ENCODE measurements at regions not wholly inside any gene's neighbourhood (a gene's known extent, or its start where the extent isn't known, plus 50 kb on each side); places are given as distances from the start of the nearest gene placed in this dataset.

DNA sequence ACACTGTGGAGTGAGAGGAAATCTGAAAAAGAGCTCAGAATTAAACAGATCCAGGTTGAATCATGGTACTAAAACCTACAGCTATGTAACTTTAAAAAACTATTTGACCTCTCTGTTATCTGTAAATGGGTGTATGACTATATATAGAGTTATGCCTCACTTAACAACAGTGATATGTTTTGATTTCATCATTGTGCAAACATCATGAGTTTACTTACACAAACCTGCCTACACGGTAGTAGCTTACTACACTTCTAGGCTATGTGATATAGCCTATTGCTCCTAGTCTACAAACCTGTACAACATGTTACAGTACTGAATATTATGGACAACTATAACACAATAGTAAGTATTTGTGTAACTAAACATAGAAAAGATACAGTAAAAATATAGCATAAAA, 191.6 kb upstream of the MEIS2 start:
- H3K27ac Mint-ChIP-seq: no peak overlapping the region
- no peaks in the 10 kb centered on the region for H3K27me3 Mint-ChIP-seq
- DNase-seq (no peak), ATAC-seq (replicated peaks) (no peak)
- peaks cover 7 to 18% of the 10 kb centered on the region in 2 donors for H3K9me3 Mint-ChIP-seq
- no peak overlapping the region for H3K4me3 Mint-ChIP-seq
- H3K36me3 Mint-ChIP-seq (ENCODE audit: insufficient read depth): no peaks in the 10 kb centered on the region
- H3K4me1 Mint-ChIP-seq (ENCODE audit: low read depth in 2 of 2): no peaks in the 10 kb centered on the region

DNA sequence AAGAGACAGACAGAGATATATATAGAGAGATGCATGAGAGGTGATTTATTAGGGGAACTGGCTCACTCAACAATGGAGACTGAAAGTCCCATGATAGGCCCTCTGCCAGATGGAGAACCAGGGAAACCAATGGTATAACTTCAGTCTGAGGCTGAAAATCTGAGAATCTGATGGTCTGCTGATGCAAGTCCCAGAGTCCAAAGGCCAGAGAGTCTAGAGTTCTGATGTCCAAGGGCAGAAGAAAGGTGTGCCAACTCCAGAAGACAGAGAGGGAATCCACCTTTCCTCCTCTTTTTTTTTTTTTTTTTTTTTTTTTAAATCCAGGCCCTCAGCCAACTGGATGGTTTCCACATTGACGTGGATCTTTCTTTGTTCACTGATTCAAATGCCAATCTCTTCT, 197.9 kb upstream of the MEIS2 start:
- Mint-ChIP-seq H3K27me3 (no peaks in the 10 kb centered on the region), H3K27ac (no peak overlapping the region), H3K9me3 (peaks cover 5 to 11% of the 10 kb centered on the region in 2 donors), H3K4me3 (no peak overlapping the region), H3K4me1 (ENCODE audit: low read depth in 2 of 2) (no peaks in the 10 kb centered on the region), H3K36me3 (ENCODE audit: insufficient read depth) (no peaks in the 10 kb centered on the region)
- DNase-seq (no peak), ATAC-seq (replicated peaks) (no peak)

- no peaks in the 10 kb centered on the region for H3K27me3 Mint-ChIP-seq
Observed at GRCh38 chr15:37339437-37339836, 239.1 kb upstream of the MEIS2 start.

GRCh38 chr15:37339856-37340255, 239.5 kb upstream of the MEIS2 start:
- Mint-ChIP-seq H3K27ac (no peak overlapping the region), H3K27me3 (no peaks in the 10 kb centered on the region), H3K4me1 (ENCODE audit: low read depth in 2 of 2) (no peaks in the 10 kb centered on the region), H3K4me3 (no peak overlapping the region), H3K9me3 (peaks cover 0 to 8% of the 10 kb centered on the region in 2 donors), H3K36me3 (ENCODE audit: insufficient read depth) (peaks cover 3% of the 10 kb centered on the region)
- DNase-seq: no peak
- no peak for ATAC-seq (replicated peaks)

More at GRCh38 chr15:37339437-37339836, 239.1 kb upstream of the MEIS2 start:
- Mint-ChIP-seq H3K4me1 (ENCODE audit: low read depth in 2 of 2) (no peaks in the 10 kb centered on the region), H3K9me3 (peaks cover 0 to 8% of the 10 kb centered on the region in 2 donors), H3K36me3 (ENCODE audit: insufficient read depth) (peaks cover 3% of the 10 kb centered on the region), H3K27ac (no peak overlapping the region), H3K4me3 (no peak overlapping the region)
- DNase-seq (no peak), ATAC-seq (replicated peaks) (no peak)

- ATAC-seq (replicated peaks) (no peak), DNase-seq (no peak)
- peaks cover 0 to 3% of the 10 kb centered on the region in 2 donors for H3K9me3 Mint-ChIP-seq
- H3K4me3 Mint-ChIP-seq: no peak overlapping the region
- H3K4me1 Mint-ChIP-seq (ENCODE audit: low read depth in 2 of 2): no peaks in the 10 kb centered on the region
- no peaks in the 10 kb centered on the region for H3K27me3 Mint-ChIP-seq
- peaks cover 3% of the 10 kb centered on the region for H3K36me3 Mint-ChIP-seq (ENCODE audit: insufficient read depth)
- H3K27ac Mint-ChIP-seq: no peak overlapping the region
Observed at GRCh38 chr15:37340438-37340837, 240.1 kb upstream of the MEIS2 start.

- Mint-ChIP-seq H3K4me1 (ENCODE audit: low read depth in 2 of 2) (no peaks in the 10 kb centered on the region), H3K9me3 (peaks cover 6 to 13% of the 10 kb centered on the region in 2 donors), H3K4me3 (no peak overlapping the region), H3K27me3 (no peaks in the 10 kb centered on the region), H3K27ac (no peak overlapping the region), H3K36me3 (ENCODE audit: insufficient read depth) (no peaks in the 10 kb centered on the region)
- ATAC-seq (replicated peaks): no peak
- no peak for DNase-seq
Observed at GRCh38 chr15:37359101-37359892, 258.9 kb upstream of the MEIS2 start.

GRCh38 chr15:37359893-37360290, 259.5 kb upstream of the MEIS2 start:
- ATAC-seq (replicated peaks) (no peak), DNase-seq (no peak)
- no peak overlapping the region for H3K4me3 Mint-ChIP-seq
- no peaks in the 10 kb centered on the region for H3K4me1 Mint-ChIP-seq (ENCODE audit: low read depth in 2 of 2)
- H3K9me3 Mint-ChIP-seq: peaks cover 6 to 13% of the 10 kb centered on the region in 2 donors
- no peaks in the 10 kb centered on the region for H3K36me3 Mint-ChIP-seq (ENCODE audit: insufficient read depth)
- no peaks in the 10 kb centered on the region for H3K27me3 Mint-ChIP-seq
- no peak overlapping the region for H3K27ac Mint-ChIP-seq

DNA sequence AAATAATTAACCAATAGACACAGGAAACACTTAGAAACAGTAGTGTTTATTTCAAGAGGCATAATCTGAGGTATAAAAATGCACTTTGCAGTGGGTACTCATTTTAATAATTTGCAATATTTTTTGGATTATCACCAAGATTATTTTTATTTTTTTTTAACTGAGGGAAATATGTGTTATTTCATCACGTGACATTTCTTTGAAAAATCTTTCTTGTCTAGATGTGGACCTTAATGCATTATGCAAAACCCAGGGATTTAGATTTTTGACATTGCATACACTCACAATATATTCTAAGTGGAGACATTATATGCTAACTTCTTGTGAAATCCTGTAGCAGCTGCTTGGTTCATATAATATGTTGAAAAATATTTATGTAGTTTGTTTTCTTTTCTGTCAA, 260.4 kb upstream of the MEIS2 start:
- Mint-ChIP-seq H3K9me3 (peaks cover 6 to 13% of the 10 kb centered on the region in 2 donors), H3K4me3 (no peak overlapping the region), H3K27me3 (no peaks in the 10 kb centered on the region), H3K27ac (no peak overlapping the region), H3K36me3 (ENCODE audit: insufficient read depth) (no peaks in the 10 kb centered on the region), H3K4me1 (ENCODE audit: low read depth in 2 of 2) (no peaks in the 10 kb centered on the region)
- DNase-seq (no peak), ATAC-seq (replicated peaks) (no peak)

DNA sequence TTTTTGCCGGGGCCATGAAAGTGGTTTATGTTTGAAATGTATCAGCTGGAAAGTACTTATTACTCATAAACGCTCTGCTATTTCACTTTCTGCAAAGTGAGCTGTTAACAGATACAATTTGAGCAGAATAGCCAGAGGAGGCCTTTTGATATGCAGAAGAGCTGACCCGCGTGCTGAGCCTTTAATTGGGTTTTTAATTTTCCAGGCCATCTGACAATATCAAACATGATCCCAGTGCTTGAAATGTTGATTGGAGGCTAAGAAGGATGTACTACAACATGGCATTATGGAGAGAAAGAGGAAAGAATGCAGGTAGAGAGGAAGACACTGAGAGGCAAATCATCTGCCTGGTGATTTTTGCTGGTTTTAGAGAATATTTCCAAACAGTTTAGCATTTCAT, 261.3 kb upstream of the MEIS2 start:
- ATAC-seq (replicated peaks): no peak
- no peaks in the 10 kb centered on the region for H3K27me3 Mint-ChIP-seq
- no peak for DNase-seq
- no peaks in the 10 kb centered on the region for H3K4me1 Mint-ChIP-seq (ENCODE audit: low read depth in 2 of 2)
- H3K36me3 Mint-ChIP-seq (ENCODE audit: insufficient read depth): no peaks in the 10 kb centered on the region
- H3K9me3 Mint-ChIP-seq: peaks cover 6 to 12% of the 10 kb centered on the region in 2 donors
- H3K4me3 Mint-ChIP-seq: no peak overlapping the region
- H3K27ac Mint-ChIP-seq: no peak overlapping the region

DNA sequence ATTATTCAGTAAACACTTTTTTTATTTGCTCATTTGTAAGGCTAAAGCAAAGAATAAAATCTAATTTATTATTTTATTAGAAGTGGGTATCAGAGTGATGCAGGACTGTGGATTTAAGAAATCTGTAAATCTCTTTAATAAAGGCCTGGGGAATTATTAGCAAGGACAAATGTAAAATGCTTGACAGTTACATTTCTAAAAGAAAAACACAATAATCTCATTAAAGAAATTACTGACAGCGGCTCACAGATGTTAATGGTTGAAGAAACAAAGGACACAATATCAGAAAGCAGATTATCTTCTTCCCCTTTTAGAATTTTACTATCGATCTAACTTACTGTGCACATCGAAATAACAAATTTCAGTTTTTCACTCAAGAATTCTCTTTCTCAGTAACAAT, 262.1 kb upstream of the MEIS2 start:
- H3K27ac Mint-ChIP-seq: no peak overlapping the region
- no peaks in the 10 kb centered on the region for H3K36me3 Mint-ChIP-seq (ENCODE audit: insufficient read depth)
- no peaks in the 10 kb centered on the region for H3K27me3 Mint-ChIP-seq
- peaks cover 4 to 7% of the 10 kb centered on the region in 2 donors for H3K9me3 Mint-ChIP-seq
- DNase-seq: no peak
- H3K4me1 Mint-ChIP-seq (ENCODE audit: low read depth in 2 of 2): no peaks in the 10 kb centered on the region
- H3K4me3 Mint-ChIP-seq: no peak overlapping the region
- no peak for ATAC-seq (replicated peaks)

- H3K4me3 Mint-ChIP-seq: no peak overlapping the region
- H3K27ac Mint-ChIP-seq: no peak overlapping the region
- H3K36me3 Mint-ChIP-seq (ENCODE audit: insufficient read depth): no peaks in the 10 kb centered on the region
- no peaks in the 10 kb centered on the region for H3K4me1 Mint-ChIP-seq (ENCODE audit: low read depth in 2 of 2)
- DNase-seq (no peak), ATAC-seq (replicated peaks) (no peak)
- no peaks in the 10 kb centered on the region for H3K27me3 Mint-ChIP-seq
- H3K9me3 Mint-ChIP-seq: peaks cover 5 to 6% of the 10 kb centered on the region in 2 donors
Observed at GRCh38 chr15:37368961-37369360, 268.6 kb upstream of the MEIS2 start.

GRCh38 chr15:37370941-37371340, 270.6 kb upstream of the MEIS2 start:
- Mint-ChIP-seq H3K4me1 (ENCODE audit: low read depth in 2 of 2) (no peaks in the 10 kb centered on the region), H3K27ac (no peak overlapping the region), H3K9me3 (peaks cover 5 to 6% of the 10 kb centered on the region in 2 donors), H3K27me3 (no peaks in the 10 kb centered on the region), H3K36me3 (ENCODE audit: insufficient read depth) (no peaks in the 10 kb centered on the region), H3K4me3 (no peak overlapping the region)
- ATAC-seq (replicated peaks): no peak
- DNase-seq: no peak

- no peaks in the 10 kb centered on the region for H3K4me1 Mint-ChIP-seq (ENCODE audit: low read depth in 2 of 2)
- H3K27me3 Mint-ChIP-seq: no peaks in the 10 kb centered on the region
- H3K9me3 Mint-ChIP-seq: peaks cover 5 to 6% of the 10 kb centered on the region in 2 donors
- H3K27ac Mint-ChIP-seq: no peak overlapping the region
- DNase-seq (no peak), ATAC-seq (replicated peaks) (no peak)
- H3K4me3 Mint-ChIP-seq: no peak overlapping the region
- no peaks in the 10 kb centered on the region for H3K36me3 Mint-ChIP-seq (ENCODE audit: insufficient read depth)
Observed at GRCh38 chr15:37372064-37372463, 271.7 kb upstream of the MEIS2 start.

- Mint-ChIP-seq H3K36me3 (ENCODE audit: insufficient read depth) (no peaks in the 10 kb centered on the region), H3K4me1 (ENCODE audit: low read depth in 2 of 2) (no peaks in the 10 kb centered on the region), H3K9me3 (peaks cover 9 to 12% of the 10 kb centered on the region in 2 donors), H3K27ac (no peak overlapping the region), H3K27me3 (no peaks in the 10 kb centered on the region), H3K4me3 (no peak overlapping the region)
- DNase-seq (no peak), ATAC-seq (replicated peaks) (no peak)
Observed at GRCh38 chr15:37375519-37375918, 275.2 kb upstream of the MEIS2 start.

All from effector memory CD8-positive, alpha-beta T cell (primary cell).